ENCODE measurements at regions not wholly inside any gene's neighbourhood (a gene's known extent, or its start where the extent isn't known, plus 50 kb on each side); places are given as distances from the start of the nearest gene placed in this dataset.
A peak's percentile ranks its signal among the peaks of the same experiment; 100 is the strongest.

DNA sequence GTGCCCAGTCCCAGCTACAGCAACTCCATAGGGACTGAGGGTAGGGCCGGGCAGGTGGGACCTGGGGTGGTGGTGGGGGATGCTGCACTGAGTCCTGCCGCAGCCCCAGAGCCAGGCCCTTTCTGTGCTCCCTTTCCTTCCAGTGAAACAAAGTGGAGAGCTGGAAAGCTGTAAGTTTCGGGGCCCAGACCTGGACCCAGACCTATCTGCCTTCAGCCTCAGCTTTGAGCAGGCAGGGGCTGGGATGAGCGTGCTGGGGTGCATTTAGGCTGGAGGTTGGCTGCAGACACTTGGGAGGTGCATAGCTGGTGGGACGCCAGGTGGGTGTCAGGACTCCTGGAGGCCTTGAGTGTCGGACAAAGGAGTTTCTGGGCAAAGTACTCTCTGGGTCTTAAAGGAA, 92.7 kb upstream of the C1orf174 start:
- Histone ChIP-seq H3K14ac (replicated peaks; ENCODE audit: low read depth, low read length) (no peak overlapping the region), H3K9me3 (ENCODE audit: control insufficient read depth, insufficient read depth, low read length) (peaks cover 45% of the 10 kb centered on the region), H4K8ac (ENCODE audit: low read depth in 2 of 2, low read length in 2 of 2) (no peak overlapping the region), H4K5ac (ENCODE audit: low read depth, low read length) (no peak overlapping the region), H3K4me1 (ENCODE audit: control insufficient read depth, insufficient read depth, low read length) (no peaks in the 10 kb centered on the region), H2BK15ac (ENCODE audit: low read depth, low read length) (no peak overlapping the region), H3K9ac (ENCODE audit: low read depth, low read length) (no peak overlapping the region), H3K4me3 (ENCODE audit: insufficient read depth, low read depth, low read length) (no peak overlapping the region), H2BK120ac (ENCODE audit: low read depth, low read length) (no peak overlapping the region), H3K9me1 (ENCODE audit: insufficient read depth, low read length) (no peaks in the 10 kb centered on the region), H3K36me3 (ENCODE audit: control insufficient read depth, insufficient read depth, low read length) (no peaks in the 10 kb centered on the region), H3K23ac (ENCODE audit: low read depth, low read length) (no peak overlapping the region), H2AK9ac (replicated peaks; ENCODE audit: low read depth, low read length, poor library complexity) (no peak overlapping the region), H2BK20ac (ENCODE audit: low read depth, low read length) (no peak overlapping the region), H4K91ac (ENCODE audit: insufficient read depth, low read depth, low read length) (no peak overlapping the region), H2AK5ac (ENCODE audit: low read depth, low read length) (no peak overlapping the region), H3K27ac (ENCODE audit: insufficient read depth, low read length) (no peak overlapping the region), H2AFZ (replicated peaks; ENCODE audit: low read length, poor library complexity) (peak overlapping the region; percentile 21), H3K4ac (ENCODE audit: low read depth, low read length) (no peak overlapping the region), H4K20me1 (ENCODE audit: insufficient read depth, low read length) (no peaks in the 10 kb centered on the region), H3K4me2 (ENCODE audit: low read depth, low read length) (no peak overlapping the region), H3K79me1 (ENCODE audit: low read depth in 1 of 2, low read length in 2 of 2) (no peaks in the 10 kb centered on the region), H3K18ac (ENCODE audit: low read depth, low read length) (no peak overlapping the region), H3K27me3 (ENCODE audit: control insufficient read depth, insufficient read depth, low read length) (no peaks in the 10 kb centered on the region), H2BK5ac (ENCODE audit: low read depth, low read length, poor library complexity, severe bottlenecking) (no peak overlapping the region), H3K56ac (ENCODE audit: extremely low read depth, insufficient read depth, low read length) (no peak overlapping the region)
- CTCF ChIA-PET = no interaction called here
- DNase-seq (no peak), ATAC-seq (ENCODE audit: low read depth) (no peak)
- no TSS peak for BruUV-seq (replicated peaks)
- no CpG with 5 or more reads among the region's 6 CpGs for WGBS, 2 experiments (ENCODE audit: extremely low coverage in 2 of 2, insufficient read length in 1 of 2)
- intact Hi-C loops (cut with micrococcal nuclease) = no loop called here
- in situ Hi-C loops (cut with MboI; ENCODE audit: low sequenced_read_pairs) = no loop called here
- TF ChIP-seq RAD21 (IDR thresholded peaks at IDR 0.05; ENCODE audit: low read length) = no peak
- TF ChIP-seq POLR2A (IDR thresholded peaks at IDR 0.05; ENCODE audit: low read depth, low read length) = no peak
- TF ChIP-seq NFE2L2 (IDR thresholded peaks at IDR 0.05; ENCODE audit: low read depth, low read length) = no peak
- TF ChIP-seq, protein P1, sequence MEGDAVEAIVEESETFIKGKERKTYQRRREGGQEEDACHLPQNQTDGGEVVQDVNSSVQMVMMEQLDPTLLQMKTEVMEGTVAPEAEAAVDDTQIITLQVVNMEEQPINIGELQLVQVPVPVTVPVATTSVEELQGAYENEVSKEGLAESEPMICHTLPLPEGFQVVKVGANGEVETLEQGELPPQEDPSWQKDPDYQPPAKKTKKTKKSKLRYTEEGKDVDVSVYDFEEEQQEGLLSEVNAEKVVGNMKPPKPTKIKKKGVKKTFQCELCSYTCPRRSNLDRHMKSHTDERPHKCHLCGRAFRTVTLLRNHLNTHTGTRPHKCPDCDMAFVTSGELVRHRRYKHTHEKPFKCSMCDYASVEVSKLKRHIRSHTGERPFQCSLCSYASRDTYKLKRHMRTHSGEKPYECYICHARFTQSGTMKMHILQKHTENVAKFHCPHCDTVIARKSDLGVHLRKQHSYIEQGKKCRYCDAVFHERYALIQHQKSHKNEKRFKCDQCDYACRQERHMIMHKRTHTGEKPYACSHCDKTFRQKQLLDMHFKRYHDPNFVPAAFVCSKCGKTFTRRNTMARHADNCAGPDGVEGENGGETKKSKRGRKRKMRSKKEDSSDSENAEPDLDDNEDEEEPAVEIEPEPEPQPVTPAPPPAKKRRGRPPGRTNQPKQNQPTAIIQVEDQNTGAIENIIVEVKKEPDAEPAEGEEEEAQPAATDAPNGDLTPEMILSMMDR (conservative IDR thresholded peaks at IDR 0.05; ENCODE audit: low read depth, low read length) = no peak
- no peak for TF ChIP-seq MAZ (IDR thresholded peaks at IDR 0.05; ENCODE audit: borderline replicate concordance, low read depth, low read length)
- no peak for TF ChIP-seq RFX5 (IDR thresholded peaks at IDR 0.05; ENCODE audit: low read depth, low read length)
- TF ChIP-seq MAFK (IDR thresholded peaks at IDR 0.05; ENCODE audit: low read depth, low read length) = no peak
- no peak for TF ChIP-seq FOS (IDR thresholded peaks at IDR 0.05; ENCODE audit: low read depth, low read length)
- TF ChIP-seq MXI1 (IDR thresholded peaks at IDR 0.05; ENCODE audit: borderline replicate concordance, low read depth, low read length) = no peak
- no peak for TF ChIP-seq CHD1 (IDR thresholded peaks at IDR 0.05; ENCODE audit: low read depth, low read length)
- TF ChIP-seq BHLHE40 (IDR thresholded peaks at IDR 0.05; ENCODE audit: low read depth, low read length) = no peak
- TF ChIP-seq, protein P2, sequence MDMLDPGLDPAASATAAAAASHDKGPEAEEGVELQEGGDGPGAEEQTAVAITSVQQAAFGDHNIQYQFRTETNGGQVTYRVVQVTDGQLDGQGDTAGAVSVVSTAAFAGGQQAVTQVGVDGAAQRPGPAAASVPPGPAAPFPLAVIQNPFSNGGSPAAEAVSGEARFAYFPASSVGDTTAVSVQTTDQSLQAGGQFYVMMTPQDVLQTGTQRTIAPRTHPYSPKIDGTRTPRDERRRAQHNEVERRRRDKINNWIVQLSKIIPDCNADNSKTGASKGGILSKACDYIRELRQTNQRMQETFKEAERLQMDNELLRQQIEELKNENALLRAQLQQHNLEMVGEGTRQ (IDR thresholded peaks at IDR 0.05; ENCODE audit: low read depth, low read length) = no peak
- POLR2A ChIA-PET (ENCODE audit: unreplicated experiment) = no interaction called here
- dilution Hi-C loops (cut with HindIII; ENCODE audit: low sequenced_read_pairs, unreplicated experiment) = no loop called here
